Skeletal muscle tissue (tissue), 3 donors: ENCODE measurements at regions not wholly inside any gene's neighbourhood (a gene's known extent, or its start where the extent isn't known, plus 50 kb on each side); places are given as distances from the start of the nearest gene placed in this dataset.

Experiments
- H3K27ac ChIP-seq: one replicate; pipeline ENCODE4 v1.7.0; 2013; ENCODE audit warnings: mild to moderate bottlenecking, low read depth, low read length, inconsistent platforms
- H3K27me3 ChIP-seq, 3 donors: one replicate each; pipeline ENCODE4 v1.7.0; 2013; ENCODE audit warnings: low read length in 3 of 3; ENCODE audit not compliant: control insufficient read depth in 3 of 3, insufficient read depth in 3 of 3
- H3K36me3 ChIP-seq, 3 donors: one replicate each; pipeline ENCODE4 v1.7.0; 2013; ENCODE audit warnings: low read length in 3 of 3; ENCODE audit not compliant: control insufficient read depth in 3 of 3, insufficient read depth in 3 of 3
- H3K4me1 ChIP-seq, 3 donors: one replicate each; pipeline ENCODE4 v1.7.0; 2013; ENCODE audit warnings: low read length in 3 of 3, mild to moderate bottlenecking in 3 of 3; ENCODE audit not compliant: control insufficient read depth in 3 of 3, insufficient read depth in 3 of 3
- H3K4me3 ChIP-seq, 3 donors: one replicate each; pipeline ENCODE4 v1.7.0; 2013; ENCODE audit warnings: low read length in 3 of 3
- H3K9ac ChIP-seq, 3 donors: one replicate each; pipeline ENCODE4 v1.7.0; 2013; ENCODE audit warnings: low read length in 3 of 3, mild to moderate bottlenecking in 3 of 3, moderate library complexity in 2 of 3, low read depth in 1 of 3
- H3K9me3 ChIP-seq, 3 donors: one replicate each; pipeline ENCODE4 v1.7.0; 2013; ENCODE audit warnings: low read length in 3 of 3; ENCODE audit not compliant: control insufficient read depth in 3 of 3
- donor health status: Osteomylitis.

DNA sequence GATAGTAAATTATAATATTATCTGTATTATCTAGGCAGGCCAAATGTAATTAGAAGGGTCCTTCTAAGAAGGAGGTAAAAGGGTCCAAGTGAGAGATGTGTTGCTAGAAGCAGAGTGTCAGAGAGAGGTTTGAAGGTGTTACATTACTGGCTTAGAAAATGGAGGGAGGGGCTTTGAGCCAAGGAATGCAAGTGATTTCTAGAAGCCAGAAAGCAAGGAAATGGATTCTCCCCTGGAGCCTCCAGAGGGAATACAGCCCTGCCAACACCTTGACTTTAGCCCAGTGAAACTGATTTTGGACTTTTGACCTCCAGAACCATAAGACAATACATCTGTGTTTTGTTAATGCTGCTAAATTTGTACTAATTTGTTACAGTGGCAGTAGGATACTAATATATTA is 97.9 kb upstream of the IL6 start:
- Histone ChIP-seq H3K4me3 (no peak overlapping the region), H3K9me3 (no peaks in the 10 kb centered on the region), H3K9ac (no peak overlapping the region), H3K27me3 (no peaks in the 10 kb centered on the region), H3K4me1 (no peaks in the 10 kb centered on the region), H3K36me3 (no peaks in the 10 kb centered on the region), H3K27ac (no peak overlapping the region)

DNA sequence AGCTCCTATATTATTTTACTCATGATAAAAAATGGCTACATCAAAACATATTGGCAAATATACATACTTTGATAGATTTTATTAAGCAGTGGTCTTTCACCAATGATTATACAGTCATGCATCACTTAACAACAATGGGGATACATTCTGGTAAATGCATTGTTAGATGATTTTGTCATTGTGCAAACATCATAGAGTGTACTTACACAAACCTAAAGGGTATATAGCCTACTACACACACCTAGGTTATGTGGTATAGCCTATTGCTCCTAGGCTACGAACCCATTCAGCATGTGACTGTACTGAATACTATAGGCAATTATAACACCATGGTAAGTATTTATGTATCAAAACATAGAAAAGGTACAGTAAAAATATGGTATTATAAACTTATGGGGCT is 98.9 kb upstream of the IL6 start:
- Histone ChIP-seq H3K4me1 (no peaks in the 10 kb centered on the region), H3K4me3 (no peak overlapping the region), H3K9me3 (no peaks in the 10 kb centered on the region), H3K9ac (no peak overlapping the region), H3K27ac (no peak overlapping the region), H3K27me3 (no peaks in the 10 kb centered on the region), H3K36me3 (no peaks in the 10 kb centered on the region)

- Histone ChIP-seq H3K9ac (no peak overlapping the region), H3K36me3 (no peaks in the 10 kb centered on the region), H3K27ac (no peak overlapping the region), H3K27me3 (no peaks in the 10 kb centered on the region), H3K9me3 (no peaks in the 10 kb centered on the region), H3K4me3 (no peak overlapping the region), H3K4me1 (no peaks in the 10 kb centered on the region)
These were observed 99.9 kb upstream of the IL6 start for GRCh38 chr7:22627136-22627535.

DNA sequence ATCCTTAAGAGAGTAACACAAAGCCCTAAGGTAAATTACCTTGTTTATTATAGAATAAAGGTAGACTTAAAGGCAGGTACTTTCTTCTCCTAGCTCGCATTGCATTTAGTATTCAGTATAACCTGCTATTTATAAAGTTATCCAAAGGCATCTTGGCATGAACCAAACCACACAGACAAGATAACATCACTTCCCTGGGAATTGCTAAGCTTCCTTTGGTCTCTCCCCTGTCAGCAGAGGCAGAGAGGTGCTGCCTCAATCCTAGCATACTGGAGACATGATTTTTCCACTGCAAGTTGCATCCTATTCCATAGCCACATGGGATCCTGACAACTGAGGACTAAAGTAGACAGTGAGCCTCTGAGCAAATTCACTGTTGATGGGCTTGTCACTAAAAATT is 101.7 kb upstream of the IL6 start:
- H3K9ac ChIP-seq, result no peak overlapping the region
- no peak overlapping the region for H3K27ac ChIP-seq
- H3K36me3 ChIP-seq, result no peaks in the 10 kb centered on the region
- H3K9me3 ChIP-seq, result no peaks in the 10 kb centered on the region
- H3K4me3 ChIP-seq, result no peak overlapping the region
- H3K4me1 ChIP-seq, result no peaks in the 10 kb centered on the region
- no peaks in the 10 kb centered on the region for H3K27me3 ChIP-seq

DNA sequence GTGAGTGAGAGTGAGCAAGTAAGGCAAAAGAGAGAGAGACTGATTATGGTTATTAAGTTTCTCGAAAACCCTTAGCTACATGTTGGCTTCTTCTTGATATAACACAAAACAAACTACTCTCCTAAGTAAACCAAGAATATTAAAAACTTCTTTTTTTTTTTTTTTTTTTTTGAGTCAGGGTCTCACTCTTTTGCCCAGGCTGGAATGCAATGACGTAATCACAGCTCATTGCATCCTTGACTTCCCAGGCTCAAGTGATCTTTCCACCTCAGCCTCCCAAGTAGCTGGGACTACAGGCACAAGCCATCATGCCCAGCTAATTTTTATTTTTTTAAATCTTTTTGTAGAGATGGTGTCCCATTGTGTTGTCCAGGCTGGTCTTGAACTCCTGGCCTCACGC is 102.2 kb upstream of the IL6 start:
- Histone ChIP-seq H3K4me3 (no peak overlapping the region), H3K27me3 (no peaks in the 10 kb centered on the region), H3K36me3 (no peaks in the 10 kb centered on the region), H3K9ac (no peak overlapping the region), H3K27ac (no peak overlapping the region), H3K9me3 (no peaks in the 10 kb centered on the region), H3K4me1 (no peaks in the 10 kb centered on the region)

DNA sequence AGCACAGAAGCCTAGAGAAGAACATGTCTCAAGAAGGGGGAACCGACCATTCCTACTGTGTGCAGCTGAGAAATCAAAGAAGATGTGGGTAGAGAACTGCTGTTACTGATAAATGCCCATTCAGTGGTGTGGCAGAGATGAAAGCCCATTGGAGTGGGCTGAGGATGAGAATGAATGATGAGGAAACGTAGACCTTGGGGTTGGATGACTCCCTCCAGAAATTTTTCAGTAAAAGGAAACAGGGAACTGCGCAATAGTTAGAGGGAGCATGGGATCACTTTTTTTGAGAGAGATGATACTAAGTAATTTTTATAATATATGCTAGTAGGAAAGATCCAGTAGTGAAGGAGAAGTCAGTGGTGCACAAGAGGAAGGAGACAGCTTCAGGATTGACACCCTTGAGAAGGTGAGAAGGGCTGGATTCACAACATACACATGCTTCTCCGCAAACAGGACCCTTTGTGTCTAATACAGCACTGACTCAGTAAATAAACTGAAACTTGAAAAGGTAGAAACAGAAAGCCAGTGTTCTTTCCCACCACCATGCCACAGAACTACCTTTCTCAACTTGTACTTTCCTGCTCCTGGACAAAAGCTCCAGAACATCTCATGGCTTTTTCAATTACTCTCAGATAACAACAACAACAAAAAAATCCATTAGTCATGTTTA is 104.7 kb upstream of the IL6 start:
- Histone ChIP-seq H3K4me3 (no peak overlapping the region), H3K4me1 (no peaks in the 10 kb centered on the region), H3K36me3 (no peaks in the 10 kb centered on the region), H3K27me3 (no peaks in the 10 kb centered on the region), H3K9me3 (no peaks in the 10 kb centered on the region), H3K27ac (no peak overlapping the region), H3K9ac (no peak overlapping the region)

GRCh38 chr7:22618528-22618927 is 108.5 kb upstream of the IL6 start:
- Histone ChIP-seq H3K9me3 (no peaks in the 10 kb centered on the region), H3K27me3 (no peaks in the 10 kb centered on the region), H3K4me3 (no peak overlapping the region), H3K4me1 (no peaks in the 10 kb centered on the region), H3K9ac (no peak overlapping the region), H3K36me3 (no peaks in the 10 kb centered on the region), H3K27ac (no peak overlapping the region)

DNA sequence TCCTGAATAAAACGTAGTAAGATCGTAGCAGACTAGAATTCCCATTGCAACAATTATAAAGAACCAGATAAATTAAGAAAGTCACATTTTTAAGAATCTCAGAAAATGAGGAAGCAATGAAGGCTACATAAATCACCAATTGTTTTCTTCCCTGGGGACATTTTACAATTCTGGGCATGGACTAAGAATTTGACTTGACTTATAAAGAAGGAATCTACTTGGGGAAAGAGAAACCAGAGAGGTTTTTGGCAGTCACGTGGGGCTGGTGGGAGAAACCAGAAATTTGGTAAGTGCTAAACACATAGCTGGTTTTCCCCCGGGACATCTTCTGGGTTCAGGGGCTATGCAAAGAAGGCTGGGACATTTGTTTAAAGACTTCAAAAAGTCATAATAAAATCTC is 109.8 kb upstream of the IL6 start:
- no peak overlapping the region for H3K4me3 ChIP-seq
- H3K27ac ChIP-seq, result no peak overlapping the region
- no peaks in the 10 kb centered on the region for H3K36me3 ChIP-seq
- H3K9me3 ChIP-seq, result no peaks in the 10 kb centered on the region
- H3K4me1 ChIP-seq, result no peaks in the 10 kb centered on the region
- H3K27me3 ChIP-seq, result no peaks in the 10 kb centered on the region
- H3K9ac ChIP-seq, result no peak overlapping the region

GRCh38 chr7:22613496-22613895 is 113.5 kb upstream of the IL6 start:
- no peak overlapping the region for H3K4me3 ChIP-seq
- H3K9me3 ChIP-seq, result no peaks in the 10 kb centered on the region
- no peaks in the 10 kb centered on the region for H3K27me3 ChIP-seq
- no peak overlapping the region for H3K9ac ChIP-seq
- H3K27ac ChIP-seq, result no peak overlapping the region
- H3K4me1 ChIP-seq, result no peaks in the 10 kb centered on the region
- H3K36me3 ChIP-seq, result no peaks in the 10 kb centered on the region

- H3K4me3 ChIP-seq, result no peak overlapping the region
- H3K36me3 ChIP-seq, result no peaks in the 10 kb centered on the region
- no peak overlapping the region for H3K9ac ChIP-seq
- H3K27me3 ChIP-seq, result no peaks in the 10 kb centered on the region
- no peaks in the 10 kb centered on the region for H3K4me1 ChIP-seq
- H3K9me3 ChIP-seq, result no peaks in the 10 kb centered on the region
- H3K27ac ChIP-seq, result no peak overlapping the region
These were observed 112.8 kb upstream of the STEAP1B start for GRCh38 chr7:22612776-22613175.

DNA sequence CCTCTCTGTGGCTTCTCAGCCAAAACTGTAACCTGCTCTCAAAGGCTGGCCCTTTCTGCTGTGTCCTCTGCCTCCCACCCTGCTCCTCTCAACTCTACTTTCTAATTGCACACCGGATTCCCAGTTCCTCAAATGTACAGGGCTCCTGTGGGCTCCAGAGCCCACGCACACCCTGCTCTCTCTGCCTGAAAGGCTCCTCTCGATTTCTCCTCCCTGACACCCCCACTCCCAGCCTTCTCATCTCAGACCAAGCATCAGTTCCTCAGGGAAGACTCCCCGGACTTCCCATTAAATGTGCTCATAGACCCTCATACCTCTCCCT is 111.7 kb upstream of the STEAP1B start:
- Histone ChIP-seq H3K9ac (no peak overlapping the region), H3K36me3 (no peaks in the 10 kb centered on the region), H3K4me1 (no peaks in the 10 kb centered on the region), H3K9me3 (no peaks in the 10 kb centered on the region), H3K27ac (no peak overlapping the region), H3K4me3 (no peak overlapping the region), H3K27me3 (no peaks in the 10 kb centered on the region)
